ENCODE measurements at regions not wholly inside any gene's neighbourhood (a gene's known extent, or its start where the extent isn't known, plus 50 kb on each side); places are given as distances from the start of the nearest gene placed in this dataset.

DNA sequence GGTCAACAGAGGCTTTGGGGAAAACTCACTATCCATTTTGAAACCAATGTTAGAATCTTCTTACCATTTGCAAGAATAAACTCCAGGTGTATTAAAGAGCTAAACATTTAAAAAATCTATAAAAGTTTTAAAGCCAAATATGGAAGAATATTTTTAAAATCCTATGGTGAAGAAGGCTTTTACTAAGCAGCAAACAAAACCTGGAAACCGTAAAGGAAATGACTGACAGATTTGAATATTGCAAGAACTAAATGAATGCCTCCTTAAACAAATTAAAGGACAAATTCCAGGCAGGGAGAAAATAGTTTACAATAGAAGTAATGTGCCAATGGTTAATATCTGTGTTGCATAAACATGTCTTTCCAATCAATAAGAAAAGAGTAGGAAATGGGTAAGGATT lies 68.1 kb downstream of the KLF15 start (continued):
- TF ChIP-seq, protein P1, sequence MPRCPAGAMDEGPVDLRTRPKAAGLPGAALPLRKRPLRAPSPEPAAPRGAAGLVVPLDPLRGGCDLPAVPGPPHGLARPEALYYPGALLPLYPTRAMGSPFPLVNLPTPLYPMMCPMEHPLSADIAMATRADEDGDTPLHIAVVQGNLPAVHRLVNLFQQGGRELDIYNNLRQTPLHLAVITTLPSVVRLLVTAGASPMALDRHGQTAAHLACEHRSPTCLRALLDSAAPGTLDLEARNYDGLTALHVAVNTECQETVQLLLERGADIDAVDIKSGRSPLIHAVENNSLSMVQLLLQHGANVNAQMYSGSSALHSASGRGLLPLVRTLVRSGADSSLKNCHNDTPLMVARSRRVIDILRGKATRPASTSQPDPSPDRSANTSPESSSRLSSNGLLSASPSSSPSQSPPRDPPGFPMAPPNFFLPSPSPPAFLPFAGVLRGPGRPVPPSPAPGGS (IDR thresholded peaks at IDR 0.05), result no peak
- TF ChIP-seq KDM1A (IDR thresholded peaks at IDR 0.05; ENCODE audit: low read depth) (no peak), NFE2L2 (conservative IDR thresholded peaks at IDR 0.05; ENCODE audit: low read length) (no peak), ZSCAN20 (CRISPR knock-in tag; IDR thresholded peaks at IDR 0.05) (no peak), JUN (IDR thresholded peaks at IDR 0.05) (no peak), CBX2 (IDR thresholded peaks at IDR 0.05; ENCODE audit: borderline replicate concordance, low read depth) (no peak), SMC3 (IDR thresholded peaks at IDR 0.05) (no peak), ZFP36 (IDR thresholded peaks at IDR 0.05; ENCODE audit: borderline replicate concordance, partially characterized antibody) (no peak)
- TF ChIP-seq, protein P2, sequence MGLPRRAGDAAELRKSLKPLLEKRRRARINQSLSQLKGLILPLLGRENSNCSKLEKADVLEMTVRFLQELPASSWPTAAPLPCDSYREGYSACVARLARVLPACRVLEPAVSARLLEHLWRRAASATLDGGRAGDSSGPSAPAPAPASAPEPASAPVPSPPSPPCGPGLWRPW (IDR thresholded peaks at IDR 0.05), result no peak

GRCh38 chr3:126288314-126288713 lies 68.9 kb downstream of the KLF15 start:
- Histone ChIP-seq H3K9me3 (no peaks in the 10 kb centered on the region), H3K4me2 (no peak overlapping the region), H3K4me1 (peaks cover 5% of the 10 kb centered on the region; the same call in 1 of the 3 replicates), H3K4me3 (no peak overlapping the region), H3K27ac (no peak overlapping the region)
- FAIRE-seq, result no peak
- TF ChIP-seq TP53 (CRISPR knock-in tag; IDR thresholded peaks at IDR 0.05), result no peak
- no peak for TF ChIP-seq POLR2A (IDR thresholded peaks at IDR 0.05; ENCODE audit: low read length)
- no peak for TF ChIP-seq ESRRA (IDR thresholded peaks at IDR 0.05; ENCODE audit: borderline replicate concordance, low read length)
- no peak for TF ChIP-seq RNF2 (IDR thresholded peaks at IDR 0.05; ENCODE audit: borderline replicate concordance, low read depth)
- TF ChIP-seq RFX5 (IDR thresholded peaks at IDR 0.05), result no peak
- TF ChIP-seq HEYL (CRISPR knock-in tag; IDR thresholded peaks at IDR 0.05), result no peak
- DNase-seq (ENCODE audit: low read depth in 1 of 2, low spot score in 1 of 2), result no peak
- CTCF ChIA-PET, result no interaction called here
- POLR2A ChIA-PET, result no interaction called here
- WGBS (ENCODE audit: missing lambda C conversion rate), result 87% methylated on average over 19 of the region's 20 CpGs
- no peak for ATAC-seq

DNA sequence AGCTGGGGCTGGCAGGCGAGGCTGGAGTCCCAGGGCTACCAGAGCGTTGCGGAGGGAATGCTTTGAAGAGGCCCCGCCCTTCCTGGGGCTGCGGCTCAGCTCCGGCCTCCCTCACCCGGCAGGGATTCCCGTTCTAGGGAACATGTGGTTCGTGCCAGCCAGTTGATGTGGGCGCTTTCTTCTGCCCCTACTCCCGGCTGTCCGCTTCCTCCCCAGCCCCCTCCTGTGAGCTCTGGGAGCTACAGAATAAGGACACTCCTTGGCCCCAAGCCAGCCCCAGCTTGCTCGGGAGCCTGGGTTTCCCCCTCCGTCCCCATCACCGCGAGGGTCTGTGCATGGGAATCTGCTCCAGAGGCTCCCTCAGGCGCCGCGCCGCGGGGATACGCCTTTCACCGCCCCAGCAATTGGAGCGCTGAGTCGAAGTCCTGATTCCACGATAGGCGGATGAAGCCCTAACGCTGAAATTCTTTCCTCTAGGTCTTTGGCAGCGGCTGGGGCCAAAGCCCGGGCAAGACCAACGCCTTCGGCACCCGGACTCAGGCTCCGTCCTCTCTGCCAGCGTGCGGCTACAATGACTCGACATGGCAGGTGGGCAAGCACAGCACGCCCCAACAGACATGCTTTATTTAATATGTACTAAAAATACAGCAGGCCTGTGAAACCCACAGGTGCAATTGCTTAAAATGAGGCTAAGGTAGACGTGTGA lies 69.5 kb downstream of the KLF15 start:
- Histone ChIP-seq H3K4me3 (no peak overlapping the region), H3K4me1 (peaks cover 5% of the 10 kb centered on the region; the same call in 1 of the 3 replicates), H3K27ac (no peak overlapping the region), H3K4me2 (no peak overlapping the region), H3K9me3 (0 out of 3 replicates have a peak, but pooled peaks cover under 1% of the 10 kb centered on the region)
- CTCF ChIA-PET, result interaction anchor here (0.8 kb wide), 1 partner anchor 41 kb away, joined by 5 read pairs; no protein-coding TSS in a partner anchor
- FAIRE-seq, result no peak
- no peak for ATAC-seq
- 88% methylated on average over 21 of the region's 39 CpGs for WGBS (ENCODE audit: missing lambda C conversion rate)
- no peak for DNase-seq (ENCODE audit: low read depth in 1 of 2, low spot score in 1 of 2)
- POLR2A ChIA-PET, result no interaction called here
- no peak for TF ChIP-seq CTCF (IDR thresholded peaks at IDR 0.05)
- TF ChIP-seq HDAC2 (IDR thresholded peaks at IDR 0.05), result no peak
- TF ChIP-seq, protein P3, sequence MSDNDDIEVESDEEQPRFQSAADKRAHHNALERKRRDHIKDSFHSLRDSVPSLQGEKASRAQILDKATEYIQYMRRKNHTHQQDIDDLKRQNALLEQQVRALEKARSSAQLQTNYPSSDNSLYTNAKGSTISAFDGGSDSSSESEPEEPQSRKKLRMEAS (IDR thresholded peaks at IDR 0.05), result no peak
- TF ChIP-seq, protein P4, sequence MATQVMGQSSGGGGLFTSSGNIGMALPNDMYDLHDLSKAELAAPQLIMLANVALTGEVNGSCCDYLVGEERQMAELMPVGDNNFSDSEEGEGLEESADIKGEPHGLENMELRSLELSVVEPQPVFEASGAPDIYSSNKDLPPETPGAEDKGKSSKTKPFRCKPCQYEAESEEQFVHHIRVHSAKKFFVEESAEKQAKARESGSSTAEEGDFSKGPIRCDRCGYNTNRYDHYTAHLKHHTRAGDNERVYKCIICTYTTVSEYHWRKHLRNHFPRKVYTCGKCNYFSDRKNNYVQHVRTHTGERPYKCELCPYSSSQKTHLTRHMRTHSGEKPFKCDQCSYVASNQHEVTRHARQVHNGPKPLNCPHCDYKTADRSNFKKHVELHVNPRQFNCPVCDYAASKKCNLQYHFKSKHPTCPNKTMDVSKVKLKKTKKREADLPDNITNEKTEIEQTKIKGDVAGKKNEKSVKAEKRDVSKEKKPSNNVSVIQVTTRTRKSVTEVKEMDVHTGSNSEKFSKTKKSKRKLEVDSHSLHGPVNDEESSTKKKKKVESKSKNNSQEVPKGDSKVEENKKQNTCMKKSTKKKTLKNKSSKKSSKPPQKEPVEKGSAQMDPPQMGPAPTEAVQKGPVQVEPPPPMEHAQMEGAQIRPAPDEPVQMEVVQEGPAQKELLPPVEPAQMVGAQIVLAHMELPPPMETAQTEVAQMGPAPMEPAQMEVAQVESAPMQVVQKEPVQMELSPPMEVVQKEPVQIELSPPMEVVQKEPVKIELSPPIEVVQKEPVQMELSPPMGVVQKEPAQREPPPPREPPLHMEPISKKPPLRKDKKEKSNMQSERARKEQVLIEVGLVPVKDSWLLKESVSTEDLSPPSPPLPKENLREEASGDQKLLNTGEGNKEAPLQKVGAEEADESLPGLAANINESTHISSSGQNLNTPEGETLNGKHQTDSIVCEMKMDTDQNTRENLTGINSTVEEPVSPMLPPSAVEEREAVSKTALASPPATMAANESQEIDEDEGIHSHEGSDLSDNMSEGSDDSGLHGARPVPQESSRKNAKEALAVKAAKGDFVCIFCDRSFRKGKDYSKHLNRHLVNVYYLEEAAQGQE (IDR thresholded peaks at IDR 0.05), result no peak
- TF ChIP-seq NR3C1 (IDR thresholded peaks at IDR 0.05), result no peak
- TF ChIP-seq HOXA7 (CRISPR knock-in tag; IDR thresholded peaks at IDR 0.05), result no peak
- TF ChIP-seq KDM5A (IDR thresholded peaks at IDR 0.05), result no peak
- TF ChIP-seq E2F6 (IDR thresholded peaks at IDR 0.05; ENCODE audit: borderline replicate concordance, low read depth), result no peak
- no peak for TF ChIP-seq JUNB (IDR thresholded peaks at IDR 0.05)
- TF ChIP-seq, protein P5, sequence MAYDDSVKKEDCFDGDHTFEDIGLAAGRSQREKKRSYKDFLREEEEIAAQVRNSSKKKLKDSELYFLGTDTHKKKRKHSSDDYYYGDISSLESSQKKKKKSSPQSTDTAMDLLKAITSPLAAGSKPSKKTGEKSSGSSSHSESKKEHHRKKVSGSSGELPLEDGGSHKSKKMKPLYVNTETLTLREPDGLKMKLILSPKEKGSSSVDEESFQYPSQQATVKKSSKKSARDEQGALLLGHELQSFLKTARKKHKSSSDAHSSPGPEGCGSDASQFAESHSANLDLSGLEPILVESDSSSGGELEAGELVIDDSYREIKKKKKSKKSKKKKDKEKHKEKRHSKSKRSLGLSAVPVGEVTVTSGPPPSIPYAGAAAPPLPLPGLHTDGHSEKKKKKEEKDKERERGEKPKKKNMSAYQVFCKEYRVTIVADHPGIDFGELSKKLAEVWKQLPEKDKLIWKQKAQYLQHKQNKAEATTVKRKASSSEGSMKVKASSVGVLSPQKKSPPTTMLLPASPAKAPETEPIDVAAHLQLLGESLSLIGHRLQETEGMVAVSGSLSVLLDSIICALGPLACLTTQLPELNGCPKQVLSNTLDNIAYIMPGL (CRISPR knock-in tag; IDR thresholded peaks at IDR 0.05; ENCODE audit: borderline replicate concordance), result no peak
- no peak for TF ChIP-seq ZFP36 (IDR thresholded peaks at IDR 0.05; ENCODE audit: borderline replicate concordance, partially characterized antibody)
- TF ChIP-seq HOXB13 (CRISPR knock-in tag; IDR thresholded peaks at IDR 0.05; ENCODE audit: low read depth), result no peak
- TF ChIP-seq ZC3H11A (IDR thresholded peaks at IDR 0.05), result no peak
